Testis (tissue), 2 donors: ENCODE measurements at regions not wholly inside any gene's neighbourhood (a gene's known extent, or its start where the extent isn't known, plus 50 kb on each side); places are given as distances from the start of the nearest gene placed in this dataset.

ENCODE experiments used
- POLR2A ChIP-seq: fragments of 450-650 bp; IDR thresholded peaks from one replicate; pipeline ENCODE4 v1.6.1; 2017; ENCODE audit warnings: antibody characterized with exemption, mild to moderate bottlenecking, moderate library complexity
- TF ChIP-seq, protein P1 (sequence below), 3 experiments: fragments of 450-650 bp in 2 of 3; fragments of 200-600 bp in 1 of 3; sonication (generic) in 1 of 3; IDR thresholded peaks; one replicate each; pipeline ENCODE4 v1.5.1; 2016 to 2019; ENCODE audit warnings: antibody characterized with exemption in 3 of 3, mild to moderate bottlenecking in 2 of 3, moderate library complexity in 1 of 3

DNA sequence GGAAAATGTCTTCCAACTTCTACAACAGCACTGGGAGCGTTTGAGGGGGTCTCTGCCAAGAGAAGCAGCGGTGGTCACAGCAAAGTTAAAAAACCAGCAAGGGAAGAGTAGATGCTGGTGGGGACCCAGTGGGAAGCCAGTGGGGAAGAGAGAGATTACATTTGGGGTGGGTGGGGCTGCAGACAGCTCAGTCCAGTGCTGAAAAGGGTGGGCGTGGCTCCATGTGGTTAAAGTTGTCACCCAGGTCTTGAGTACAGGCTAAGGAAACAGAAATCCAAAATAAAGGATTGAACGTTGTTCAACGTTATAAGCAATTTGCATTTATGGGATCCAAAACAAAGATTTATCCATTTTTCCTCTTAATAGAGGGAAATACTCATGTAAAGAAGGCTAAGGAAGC, 106.3 kb upstream of the LY86 start:
- TF ChIP-seq, protein P1, sequence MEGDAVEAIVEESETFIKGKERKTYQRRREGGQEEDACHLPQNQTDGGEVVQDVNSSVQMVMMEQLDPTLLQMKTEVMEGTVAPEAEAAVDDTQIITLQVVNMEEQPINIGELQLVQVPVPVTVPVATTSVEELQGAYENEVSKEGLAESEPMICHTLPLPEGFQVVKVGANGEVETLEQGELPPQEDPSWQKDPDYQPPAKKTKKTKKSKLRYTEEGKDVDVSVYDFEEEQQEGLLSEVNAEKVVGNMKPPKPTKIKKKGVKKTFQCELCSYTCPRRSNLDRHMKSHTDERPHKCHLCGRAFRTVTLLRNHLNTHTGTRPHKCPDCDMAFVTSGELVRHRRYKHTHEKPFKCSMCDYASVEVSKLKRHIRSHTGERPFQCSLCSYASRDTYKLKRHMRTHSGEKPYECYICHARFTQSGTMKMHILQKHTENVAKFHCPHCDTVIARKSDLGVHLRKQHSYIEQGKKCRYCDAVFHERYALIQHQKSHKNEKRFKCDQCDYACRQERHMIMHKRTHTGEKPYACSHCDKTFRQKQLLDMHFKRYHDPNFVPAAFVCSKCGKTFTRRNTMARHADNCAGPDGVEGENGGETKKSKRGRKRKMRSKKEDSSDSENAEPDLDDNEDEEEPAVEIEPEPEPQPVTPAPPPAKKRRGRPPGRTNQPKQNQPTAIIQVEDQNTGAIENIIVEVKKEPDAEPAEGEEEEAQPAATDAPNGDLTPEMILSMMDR (IDR thresholded peaks at IDR 0.05): no peak
- TF ChIP-seq POLR2A: no peak
